ENCODE measurements at regions not wholly inside any gene's neighbourhood (a gene's known extent, or its start where the extent isn't known, plus 50 kb on each side); places are given as distances from the start of the nearest gene placed in this dataset.
"Not testable (repeated sequence)": the region's sequence is repeated elsewhere in the genome, so short reads cannot be mapped to it uniquely, and the experiment has no call there.

- TF ChIP-seq EZH2 (optimal IDR thresholded peaks at IDR 0.05; ENCODE audit: low read depth, low read length) (no peak), CTCF (IDR thresholded peaks at IDR 0.05; ENCODE audit: low read length) (no peak), EZH2phosphoT487 (IDR thresholded peaks at IDR 0.05; ENCODE audit: low read length) (no peak)
- DNase-seq = no peak
Observed at GRCh38 chr13:33671560-33671959, 146.4 kb upstream of the RFC3 start.

GRCh38 chr13:33672022-33672421 lies 145.9 kb upstream of the RFC3 start:
- H3K36me3 ChIP-seq (replicated peaks; ENCODE audit: insufficient read depth, low read length) = not testable (repeated sequence)

More at GRCh38 chr13:33671560-33671959, 146.4 kb upstream of the RFC3 start:
- Histone ChIP-seq H3K27ac (ENCODE audit: low read length) (no peak overlapping the region), H3K36me3 (replicated peaks; ENCODE audit: insufficient read depth, low read length) (no peaks in the 10 kb centered on the region), H3K4me3 (ENCODE audit: low read length) (no peak overlapping the region), H3K27me3 (replicated peaks; ENCODE audit: insufficient read depth, low read length) (no peaks in the 10 kb centered on the region), H3K9me3 (replicated peaks; ENCODE audit: insufficient read depth, low read length) (no peaks in the 10 kb centered on the region), H4K20me1 (ENCODE audit: insufficient read depth, low read length) (no peaks in the 10 kb centered on the region), H3K4me1 (ENCODE audit: low read length) (no peaks in the 10 kb centered on the region), H3F3A (ENCODE audit: insufficient read depth, low read length) (no peaks in the 10 kb centered on the region), H3K4me2 (ENCODE audit: low read depth, low read length) (no peak overlapping the region), H3K79me2 (ENCODE audit: low read length) (no peaks in the 10 kb centered on the region), H2AFZ (ENCODE audit: low read length) (no peak overlapping the region), H3K9me2 (replicated peaks; ENCODE audit: insufficient read depth, low read length) (no peaks in the 10 kb centered on the region), H3K9ac (ENCODE audit: low read length) (no peak overlapping the region)

GRCh38 chr13:33676045-33676989 lies 141.6 kb upstream of the RFC3 start:
- Histone ChIP-seq H3K4me3 (ENCODE audit: low read length) (no peak overlapping the region), H2AFZ (ENCODE audit: low read length) (no peak overlapping the region), H3K79me2 (ENCODE audit: low read length) (no peaks in the 10 kb centered on the region), H3K4me1 (ENCODE audit: low read length) (peaks cover 7% of the 10 kb centered on the region; the same call in 1 of the 2 replicates), H4K20me1 (ENCODE audit: insufficient read depth, low read length) (no peaks in the 10 kb centered on the region), H3K27me3 (replicated peaks; ENCODE audit: insufficient read depth, low read length) (no peaks in the 10 kb centered on the region), H3K9me3 (replicated peaks; ENCODE audit: insufficient read depth, low read length) (no peaks in the 10 kb centered on the region), H3K9me2 (replicated peaks; ENCODE audit: insufficient read depth, low read length) (no peaks in the 10 kb centered on the region), H3K36me3 (replicated peaks; ENCODE audit: insufficient read depth, low read length) (no peaks in the 10 kb centered on the region), H3K4me2 (ENCODE audit: low read depth, low read length) (no peak overlapping the region), H3K27ac (ENCODE audit: low read length) (no peak overlapping the region), H3F3A (ENCODE audit: insufficient read depth, low read length) (peaks cover 4% of the 10 kb centered on the region; the same call in 1 of the 2 replicates), H3K9ac (ENCODE audit: low read length) (no peak overlapping the region)
- no peak for TF ChIP-seq EZH2 (optimal IDR thresholded peaks at IDR 0.05; ENCODE audit: low read depth, low read length)
- TF ChIP-seq EZH2phosphoT487 (IDR thresholded peaks at IDR 0.05; ENCODE audit: low read length) = no peak
- no peak for TF ChIP-seq CTCF (IDR thresholded peaks at IDR 0.05; ENCODE audit: low read length)
- no peak for DNase-seq

More at GRCh38 chr13:33672022-33672421, 145.9 kb upstream of the RFC3 start:
- not testable (repeated sequence) for H3K79me2 ChIP-seq (ENCODE audit: low read length); H3K27me3 ChIP-seq (replicated peaks; ENCODE audit: insufficient read depth, low read length); H3K9me3 ChIP-seq (replicated peaks; ENCODE audit: insufficient read depth, low read length); H3K9ac ChIP-seq (ENCODE audit: low read length); H2AFZ ChIP-seq (ENCODE audit: low read length); H3K4me3 ChIP-seq (ENCODE audit: low read length); H3K4me2 ChIP-seq (ENCODE audit: low read depth, low read length); DNase-seq; H3F3A ChIP-seq (ENCODE audit: insufficient read depth, low read length); H4K20me1 ChIP-seq (ENCODE audit: insufficient read depth, low read length); H3K9me2 ChIP-seq (replicated peaks; ENCODE audit: insufficient read depth, low read length); H3K27ac ChIP-seq (ENCODE audit: low read length); H3K4me1 ChIP-seq (ENCODE audit: low read length)

- Histone ChIP-seq H3K9me2 (replicated peaks; ENCODE audit: insufficient read depth, low read length) (no peaks in the 10 kb centered on the region), H3K4me2 (ENCODE audit: low read depth, low read length) (no peak overlapping the region), H2AFZ (ENCODE audit: low read length) (no peak overlapping the region), H3K9me3 (replicated peaks; ENCODE audit: insufficient read depth, low read length) (no peaks in the 10 kb centered on the region), H3K9ac (ENCODE audit: low read length) (no peak overlapping the region), H3K27ac (ENCODE audit: low read length) (no peak overlapping the region), H3K27me3 (replicated peaks; ENCODE audit: insufficient read depth, low read length) (no peaks in the 10 kb centered on the region), H3K4me1 (ENCODE audit: low read length) (peaks cover 7% of the 10 kb centered on the region; the same call in 1 of the 2 replicates), H3F3A (ENCODE audit: insufficient read depth, low read length) (peaks cover 4% of the 10 kb centered on the region; the same call in 1 of the 2 replicates), H3K36me3 (replicated peaks; ENCODE audit: insufficient read depth, low read length) (no peaks in the 10 kb centered on the region), H3K79me2 (ENCODE audit: low read length) (no peaks in the 10 kb centered on the region), H3K4me3 (ENCODE audit: low read length) (no peak overlapping the region), H4K20me1 (ENCODE audit: insufficient read depth, low read length) (no peaks in the 10 kb centered on the region)
- DNase-seq = no peak
- TF ChIP-seq EZH2 (optimal IDR thresholded peaks at IDR 0.05; ENCODE audit: low read depth, low read length) (no peak), CTCF (IDR thresholded peaks at IDR 0.05; ENCODE audit: low read length) (no peak), EZH2phosphoT487 (IDR thresholded peaks at IDR 0.05; ENCODE audit: low read length) (no peak)
Observed at GRCh38 chr13:33677215-33677614, 140.7 kb upstream of the RFC3 start.
